Adrenal gland (tissue), 5 donors: ENCODE measurements at regions not wholly inside any gene's neighbourhood (a gene's known extent, or its start where the extent isn't known, plus 50 kb on each side); places are given as distances from the start of the nearest gene placed in this dataset.

Experiments
- CTCF ChIP-seq, 6 experiments: fragments of 450-650 bp in 4 of 6; fragments of 200-600 bp in 2 of 6; sonication (generic) in 1 of 6; IDR thresholded peaks; 1 replicate in 5 of 6; 2 replicates in 1 of 6; pipeline versions ENCODE4 v1.5.1 to v1.8.0; 2016 to 2021; ENCODE audit warnings: antibody characterized with exemption in 6 of 6, mild to moderate bottlenecking in 2 of 6, moderate library complexity in 1 of 6
- POLR2A ChIP-seq, 2 donors: fragments of 450-650 bp; IDR thresholded peaks; one replicate each; pipeline ENCODE4 v1.6.1; 2017; ENCODE audit warnings: antibody characterized with exemption in 2 of 2, mild to moderate bottlenecking in 2 of 2, moderate library complexity in 1 of 2
- donor health status: DM: no; HTN: no; CAD: no.

- no peak for TF ChIP-seq POLR2A (IDR thresholded peaks at IDR 0.05)
- no peak for TF ChIP-seq CTCF (IDR thresholded peaks at IDR 0.05)
Observed at GRCh38 chr6:50333696-50334095, 284.0 kb upstream of the DEFB112 start.
